ENCODE measurements at regions not wholly inside any gene's neighbourhood (a gene's known extent, or its start where the extent isn't known, plus 50 kb on each side); places are given as distances from the start of the nearest gene placed in this dataset.
"Not testable (repeated sequence)": the region's sequence is repeated elsewhere in the genome, so short reads cannot be mapped to it uniquely, and the experiment has no call there.

GRCh38 chr9:68593760-68594159 lies 53.1 kb upstream of the TMEM252 start:
- 73% methylated on average over 1 of the region's 2 CpGs; no CpG with 5 or more reads in 1 of the 2 donors for WGBS, 2 donors (ENCODE audit: low coverage in 1 of 2)
- H3K4me1 ChIP-seq; H3K4me3 ChIP-seq; intact Hi-C loops (cut with DNase I; ENCODE audit: low total_unique reads); H3K27me3 ChIP-seq; DNase-seq; H3K9me3 ChIP-seq; H3K36me3 ChIP-seq; H3K27ac ChIP-seq: not testable (repeated sequence)
- in situ Hi-C loops (cut with MboI; ENCODE audit: low pct_ligation_motif_present in 1 of 4, low pct_unique_long_range_greater_than_20kb in 1 of 4, low sequenced_read_pairs in 3 of 4) = loop anchor here in 3 of 4 donors (10.0 to 25.0 kb wide), 4 partner anchors 94 to 431 kb away; partner anchors contain the start of gene PRKACG (in 1 of the 3)

GRCh38 chr9:68595868-68596267 lies 55.2 kb upstream of the TMEM252 start:
- intact Hi-C loops (cut with DNase I; ENCODE audit: low total_unique reads) = no loop called here

GRCh38 chr9:68597362-68597997 lies 56.8 kb upstream of the TMEM252 start:
- intact Hi-C loops (cut with DNase I; ENCODE audit: low total_unique reads) = no loop called here
- 78 to 82% methylated on average over 1 of the region's 1 CpG for WGBS, 2 donors (ENCODE audit: low coverage in 1 of 2)
- in situ Hi-C loops (cut with MboI; ENCODE audit: low pct_ligation_motif_present in 1 of 4, low pct_unique_long_range_greater_than_20kb in 1 of 4, low sequenced_read_pairs in 3 of 4) = loop anchor here in 3 of 4 donors (10.0 to 25.0 kb wide), 4 partner anchors 90 to 427 kb away; partner anchors contain the start of gene PRKACG (in 1 of the 3)
- Histone ChIP-seq H3K9me3 (no peaks in the 10 kb centered on the region), H3K27me3 (no peaks in the 10 kb centered on the region), H3K4me1 (no peaks in the 10 kb centered on the region), H3K4me3 (no peak overlapping the region), H3K27ac (no peak overlapping the region), H3K36me3 (no peaks in the 10 kb centered on the region)
- no peak for DNase-seq
- TF ChIP-seq EP300 (IDR thresholded peaks at IDR 0.05; ENCODE audit: low read depth) = no peak
- TF ChIP-seq CTCF (IDR thresholded peaks at IDR 0.05) = no peak
- no peak for TF ChIP-seq POLR2AphosphoS5 (IDR thresholded peaks at IDR 0.05)
- TF ChIP-seq POLR2A (IDR thresholded peaks at IDR 0.05) = no peak

More at GRCh38 chr9:68595868-68596267, 55.2 kb upstream of the TMEM252 start:
- WGBS, 2 donors (ENCODE audit: low coverage in 1 of 2) = 80 to 90% methylated on average over 2 to 3 of the region's 3 CpGs
- Histone ChIP-seq H3K4me3 (no peak overlapping the region), H3K36me3 (no peaks in the 10 kb centered on the region), H3K9me3 (no peaks in the 10 kb centered on the region), H3K27ac (no peak overlapping the region), H3K27me3 (no peaks in the 10 kb centered on the region), H3K4me1 (no peaks in the 10 kb centered on the region)
- no peak for TF ChIP-seq POLR2A (IDR thresholded peaks at IDR 0.05)
- in situ Hi-C loops (cut with MboI; ENCODE audit: low pct_ligation_motif_present in 1 of 4, low pct_unique_long_range_greater_than_20kb in 1 of 4, low sequenced_read_pairs in 3 of 4) = loop anchor here in 3 of 4 donors (10.0 to 25.0 kb wide), 4 partner anchors 91 to 429 kb away; partner anchors contain the start of gene PRKACG (in 1 of the 3)
- DNase-seq = no peak

GRCh38 chr9:68599826-68600225 lies 59.1 kb upstream of the TMEM252 start:
- no peak for TF ChIP-seq POLR2A (IDR thresholded peaks at IDR 0.05)
- TF ChIP-seq EP300 (IDR thresholded peaks at IDR 0.05; ENCODE audit: low read depth) = no peak
- TF ChIP-seq POLR2AphosphoS5 (IDR thresholded peaks at IDR 0.05) = no peak
- TF ChIP-seq CTCF (IDR thresholded peaks at IDR 0.05) = no peak
- in situ Hi-C loops (cut with MboI; ENCODE audit: low pct_ligation_motif_present in 1 of 4, low pct_unique_long_range_greater_than_20kb in 1 of 4, low sequenced_read_pairs in 3 of 4) = loop anchor here in 3 of 4 donors (10.0 to 25.0 kb wide), 4 partner anchors 87 to 425 kb away; partner anchors contain the start of gene PRKACG (in 1 of the 3)
- no peak for DNase-seq
- H3K4me3 ChIP-seq = no peak overlapping the region
- WGBS, 2 donors (ENCODE audit: low coverage in 1 of 2) = 87 to 93% methylated on average over 2 of the region's 2 CpGs
- no peaks in the 10 kb centered on the region for H3K27me3 ChIP-seq
- H3K4me1 ChIP-seq = no peaks in the 10 kb centered on the region
- no peak overlapping the region for H3K27ac ChIP-seq
- no peaks in the 10 kb centered on the region for H3K36me3 ChIP-seq
- no peaks in the 10 kb centered on the region for H3K9me3 ChIP-seq
- intact Hi-C loops (cut with DNase I; ENCODE audit: low total_unique reads) = no loop called here

DNA sequence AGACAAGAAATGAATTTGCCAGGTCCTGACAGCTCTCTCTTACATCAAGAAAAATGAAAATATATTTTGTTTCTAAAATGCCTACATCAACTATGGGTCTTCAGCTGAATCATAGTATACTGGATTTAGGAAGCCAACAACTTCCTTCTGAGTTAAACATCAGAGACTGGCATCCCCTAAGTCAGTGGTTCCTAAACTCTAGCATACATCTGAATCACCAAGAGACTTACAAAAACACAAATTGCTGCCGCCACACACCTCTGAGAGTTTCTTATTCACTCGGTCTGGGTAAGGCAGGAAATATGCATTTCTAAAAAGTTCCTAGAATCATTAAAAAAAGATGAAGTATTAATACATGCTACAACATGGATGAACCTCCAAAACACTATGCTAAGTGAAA lies 60.4 kb upstream of the TMEM252 start:
- WGBS, 2 donors (ENCODE audit: low coverage in 1 of 2) = 74 to 90% methylated on average over 2 of the region's 2 CpGs
- no peak overlapping the region for H3K27ac ChIP-seq
- intact Hi-C loops (cut with DNase I; ENCODE audit: low total_unique reads) = no loop called here
- H3K4me1 ChIP-seq = no peaks in the 10 kb centered on the region
- no peaks in the 10 kb centered on the region for H3K9me3 ChIP-seq
- no peak overlapping the region for H3K4me3 ChIP-seq
- H3K27me3 ChIP-seq = no peaks in the 10 kb centered on the region
- TF ChIP-seq EP300 (IDR thresholded peaks at IDR 0.05; ENCODE audit: low read depth) (no peak), CTCF (IDR thresholded peaks at IDR 0.05) (no peak), POLR2A (IDR thresholded peaks at IDR 0.05) (no peak), POLR2AphosphoS5 (IDR thresholded peaks at IDR 0.05) (no peak)
- H3K36me3 ChIP-seq = no peaks in the 10 kb centered on the region
- in situ Hi-C loops (cut with MboI; ENCODE audit: low pct_ligation_motif_present in 1 of 4, low pct_unique_long_range_greater_than_20kb in 1 of 4, low sequenced_read_pairs in 3 of 4) = no loop called here
- DNase-seq = no peak

Measured in transverse colon (tissue), 4 donors.